IMR-90 (cell line): ENCODE measurements at regions not wholly inside any gene's neighbourhood (a gene's known extent, or its start where the extent isn't known, plus 50 kb on each side); places are given as distances from the start of the nearest gene placed in this dataset.

ENCODE experiments used
- ATAC-seq: fragments of 200-7000 bp; cut with Tn5 transposase; 2 replicates; pipeline ENCODE4 v1.9.1; 2020; ENCODE audit warnings: low read depth, mild to moderate bottlenecking, moderate library complexity
- BruUV-seq: library from RNA; stranded (reverse); fragments of 400-500 nt; replicated peaks from 2 replicates; lab custom pipeline; 2021; lab: Mats Ljungman, UMichigan
- CTCF ChIA-PET: fragments of 300-600 bp; formaldehyde crosslinking; extraction: SDS; loops from one replicate; lab custom pipeline; 2021; ENCODE audit warnings: antibody characterized with exemption; lab: Yijun Ruan, JAX
- POLR2A ChIA-PET: fragments of 300-600 bp; sonication (Branson Sonifier 250); formaldehyde crosslinking; loops from one replicate; lab custom pipeline; 2022; ENCODE audit warnings: antibody characterized with exemption; ENCODE audit not compliant: unreplicated experiment; lab: Charles Lee
- DNase-seq: peaks from one replicate; pipeline ENCODE4 v3.0.0; 2013
- H2AFZ ChIP-seq: replicated peaks from 2 replicates; pipeline ENCODE3; 2013; ENCODE audit warnings: low read length, mild to moderate bottlenecking; ENCODE audit not compliant: poor library complexity
- H2AK5ac ChIP-seq: 2 replicates; pipeline ENCODE4 v1.6.1; 2013; ENCODE audit warnings: low read depth, low read length, inconsistent platforms
- H2AK9ac ChIP-seq: replicated peaks from 2 replicates; pipeline ENCODE3; 2013; ENCODE audit warnings: mild to moderate bottlenecking, low read depth, low read length, moderate library complexity; ENCODE audit not compliant: poor library complexity
- H2BK120ac ChIP-seq: 2 replicates; pipeline ENCODE4 v1.6.1; 2013; ENCODE audit warnings: low read depth, low read length, inconsistent platforms
- H2BK15ac ChIP-seq: 3 replicates; pipeline ENCODE4 v1.6.1; 2013; ENCODE audit warnings: low read depth, low read length, inconsistent platforms
- H2BK20ac ChIP-seq: 2 replicates; pipeline ENCODE4 v1.6.1; 2013; ENCODE audit warnings: low read depth, mild to moderate bottlenecking, inconsistent platforms, low read length, moderate library complexity
- H2BK5ac ChIP-seq: 2 replicates; pipeline ENCODE4 v1.6.1; 2013; ENCODE audit warnings: mild to moderate bottlenecking, low read depth, low read length, inconsistent platforms; ENCODE audit not compliant: poor library complexity, severe bottlenecking
- H3K14ac ChIP-seq: replicated peaks from 2 replicates; pipeline ENCODE4 v1.6.1; 2013; ENCODE audit warnings: low read depth, low read length, inconsistent platforms
- H3K18ac ChIP-seq: 2 replicates; pipeline ENCODE4 v1.6.1; 2013; ENCODE audit warnings: low read depth, low read length, control low read depth
- H3K23ac ChIP-seq: 2 replicates; pipeline ENCODE4 v1.6.1; 2013; ENCODE audit warnings: low read depth, low read length, inconsistent platforms
- H3K27ac ChIP-seq: 2 replicates; pipeline ENCODE4 v1.5.1; 2013; ENCODE audit warnings: mild to moderate bottlenecking, control low read depth, low read length; ENCODE audit not compliant: insufficient read depth
- H3K27me3 ChIP-seq: 2 replicates; pipeline ENCODE4 v1.6.1; 2013; ENCODE audit warnings: low read length; ENCODE audit not compliant: control insufficient read depth, insufficient read depth
- H3K36me3 ChIP-seq: 2 replicates; pipeline ENCODE4 v1.6.1; 2013; ENCODE audit warnings: low read length, mixed read lengths; ENCODE audit not compliant: control insufficient read depth, insufficient read depth
- H3K4ac ChIP-seq: 2 replicates; pipeline ENCODE4 v1.6.1; 2013; ENCODE audit warnings: low read depth, low read length, inconsistent platforms
- H3K4me1 ChIP-seq: 2 replicates; pipeline ENCODE4 v1.6.1; 2013; ENCODE audit warnings: low read length, mixed read lengths; ENCODE audit not compliant: control insufficient read depth, insufficient read depth
- H3K4me2 ChIP-seq: 2 replicates; pipeline ENCODE4 v1.6.1; 2013; ENCODE audit warnings: low read depth, mild to moderate bottlenecking, control low read depth, low read length, moderate library complexity
- H3K4me3 ChIP-seq: 2 replicates; pipeline ENCODE4 v1.5.1; 2013; ENCODE audit warnings: low read depth, mild to moderate bottlenecking, control low read depth, low read length, moderate library complexity; ENCODE audit not compliant: insufficient read depth
- H3K56ac ChIP-seq: 2 replicates; pipeline ENCODE4 v1.6.1; 2013; ENCODE audit warnings: low read length, inconsistent platforms; ENCODE audit not compliant: insufficient read depth; ENCODE audit errors: extremely low read depth
- H3K79me1 ChIP-seq, 2 experiments: 2 replicates each; pipeline ENCODE4 v1.6.1; 2013; ENCODE audit warnings: low read length in 2 of 2, inconsistent platforms in 1 of 2, low read depth in 1 of 2
- H3K9ac ChIP-seq: 2 replicates; pipeline ENCODE4 v1.6.1; 2013; ENCODE audit warnings: low read depth, low read length, control low read depth
- H3K9me1 ChIP-seq: 2 replicates; pipeline ENCODE4 v1.6.1; 2013; ENCODE audit warnings: low read length, inconsistent platforms; ENCODE audit not compliant: insufficient read depth
- H3K9me3 ChIP-seq: 2 replicates; pipeline ENCODE4 v1.6.1; 2013; ENCODE audit warnings: low read length; ENCODE audit not compliant: control insufficient read depth, insufficient read depth
- H4K20me1 ChIP-seq: 2 replicates; pipeline ENCODE4 v1.6.1; 2013; ENCODE audit warnings: low read length, inconsistent platforms; ENCODE audit not compliant: insufficient read depth
- H4K5ac ChIP-seq: 2 replicates; pipeline ENCODE4 v1.6.1; 2013; ENCODE audit warnings: mild to moderate bottlenecking, low read depth, low read length, control low read depth
- H4K8ac ChIP-seq, 2 experiments: 2 replicates each; pipeline ENCODE4 v1.6.1; 2013; ENCODE audit warnings: low read depth in 2 of 2, low read length in 2 of 2, control low read depth in 1 of 2, inconsistent platforms in 1 of 2
- H4K91ac ChIP-seq: 2 replicates; pipeline ENCODE4 v1.6.1; 2013; ENCODE audit warnings: low read depth, low read length, inconsistent platforms; ENCODE audit not compliant: insufficient read depth
- BHLHE40 ChIP-seq: fragments of 150-350 bp; IDR thresholded peaks from 2 replicates; pipeline ENCODE4 v1.6.1; 2016; ENCODE audit warnings: mild to moderate bottlenecking, low read depth, low read length
- CEBPB ChIP-seq: IDR thresholded peaks from 2 replicates; pipeline ENCODE4 v1.6.1; 2012; ENCODE audit warnings: low read depth, low read length, improper control_type of control experiment
- CHD1 ChIP-seq: IDR thresholded peaks from 2 replicates; pipeline ENCODE4 v1.6.1; 2012; ENCODE audit warnings: low read depth, low read length, improper control_type of control experiment
- MXI1 ChIP-seq: IDR thresholded peaks from 2 replicates; pipeline ENCODE4 v1.6.1; 2012; ENCODE audit warnings: low read depth, mild to moderate bottlenecking, low read length, moderate library complexity, borderline replicate concordance
- NFE2L2 ChIP-seq: fragments of 150-350 bp; IDR thresholded peaks from 2 replicates; pipeline ENCODE4 v1.6.1; 2016; ENCODE audit warnings: low read depth, mild to moderate bottlenecking, low read length
- POLR2A ChIP-seq: IDR thresholded peaks from 2 replicates; pipeline ENCODE4 v1.6.1; 2012; ENCODE audit warnings: mild to moderate bottlenecking, low read depth, low read length
- RAD21 ChIP-seq: IDR thresholded peaks from 2 replicates; pipeline ENCODE4 v1.6.1; 2012; ENCODE audit warnings: low read length, improper control_type of control experiment
- RCOR1 ChIP-seq: IDR thresholded peaks from 2 replicates; pipeline ENCODE4 v1.6.1; 2012; ENCODE audit warnings: mild to moderate bottlenecking, low read length, improper control_type of control experiment; ENCODE audit not compliant: insufficient replicate concordance
- SMC3 ChIP-seq: fragments of 150-350 bp; IDR thresholded peaks from 2 replicates; pipeline ENCODE4 v1.6.1; 2016; ENCODE audit warnings: low read depth, mild to moderate bottlenecking, antibody characterized with exemption, low read length, moderate library complexity
- WGBS, 2 experiments: methylation state at CpG; one replicate each; pipeline versions ENCODE4 v1.1.5 to v1.1.7; 2013; ENCODE audit warnings: missing lambda C conversion rate in 2 of 2; ENCODE audit not compliant: insufficient read length in 1 of 2; ENCODE audit errors: extremely low coverage in 2 of 2; 5-methylcytosine and 5-hydroxymethylcytosine counted together
- dilution Hi-C: fragments of 300-500 bp; cut with HindIII; formaldehyde crosslinking; loops from one replicate; pipeline ENCODE4 v1.14.3; 2018; ENCODE audit warnings: low sequenced_read_pairs; ENCODE audit not compliant: unreplicated experiment
- in situ Hi-C: fragments of 300-500 bp; cut with MboI; formaldehyde crosslinking; loops from 3 replicates; pipeline ENCODE4 v1.14.3; 2019; ENCODE audit warnings: low sequenced_read_pairs, inconsistent platforms, mixed read lengths
- intact Hi-C: fragments of 100-400 bp; cut with micrococcal nuclease; formaldehyde crosslinking; loops from 2 replicates; pipeline ENCODE4 v1.10.0; 2022
- TF ChIP-seq, protein P1 (sequence below): conservative IDR thresholded peaks from 2 replicates; pipeline ENCODE4 v1.5.1; 2012; ENCODE audit warnings: mild to moderate bottlenecking, low read depth, low read length, improper control_type of control experiment
- TF ChIP-seq, protein P2 (sequence below): fragments of 150-350 bp; IDR thresholded peaks from 2 replicates; pipeline ENCODE4 v1.6.1; 2017; ENCODE audit warnings: mild to moderate bottlenecking, antibody characterized with exemption, low read length, low read depth

- Histone ChIP-seq H2AK9ac (no peak overlapping the region), H3K79me1 (no peaks in the 10 kb centered on the region), H3K4me2 (no peak overlapping the region), H2BK20ac (no peak overlapping the region), H3K23ac (no peak overlapping the region), H3K9ac (no peak overlapping the region), H4K20me1 (no peaks in the 10 kb centered on the region), H3K4ac (no peak overlapping the region), H3K4me3 (no peak overlapping the region), H2BK5ac (no peak overlapping the region), H3K14ac (no peak overlapping the region), H3K56ac (no peak overlapping the region), H4K5ac (no peak overlapping the region), H3K4me1 (no peaks in the 10 kb centered on the region), H3K36me3 (no peaks in the 10 kb centered on the region), H2BK120ac (no peak overlapping the region), H3K9me3 (peaks cover 4% of the 10 kb centered on the region; the same call in 1 of the 2 replicates), H2BK15ac (no peak overlapping the region), H3K27me3 (no peaks in the 10 kb centered on the region), H2AK5ac (no peak overlapping the region), H3K18ac (no peak overlapping the region), H2AFZ (no peak overlapping the region), H4K8ac (no peak overlapping the region), H4K91ac (no peak overlapping the region), H3K9me1 (no peaks in the 10 kb centered on the region), H3K27ac (no peak overlapping the region)
- WGBS, 2 experiments, result 73% methylated on average over 5 of the region's 9 CpGs; no CpG with 5 or more reads in 1 of the 2 experiments
- in situ Hi-C loops (no loop called here), dilution Hi-C loops (no loop called here), intact Hi-C loops (no loop called here)
- TF ChIP-seq, protein P1, sequence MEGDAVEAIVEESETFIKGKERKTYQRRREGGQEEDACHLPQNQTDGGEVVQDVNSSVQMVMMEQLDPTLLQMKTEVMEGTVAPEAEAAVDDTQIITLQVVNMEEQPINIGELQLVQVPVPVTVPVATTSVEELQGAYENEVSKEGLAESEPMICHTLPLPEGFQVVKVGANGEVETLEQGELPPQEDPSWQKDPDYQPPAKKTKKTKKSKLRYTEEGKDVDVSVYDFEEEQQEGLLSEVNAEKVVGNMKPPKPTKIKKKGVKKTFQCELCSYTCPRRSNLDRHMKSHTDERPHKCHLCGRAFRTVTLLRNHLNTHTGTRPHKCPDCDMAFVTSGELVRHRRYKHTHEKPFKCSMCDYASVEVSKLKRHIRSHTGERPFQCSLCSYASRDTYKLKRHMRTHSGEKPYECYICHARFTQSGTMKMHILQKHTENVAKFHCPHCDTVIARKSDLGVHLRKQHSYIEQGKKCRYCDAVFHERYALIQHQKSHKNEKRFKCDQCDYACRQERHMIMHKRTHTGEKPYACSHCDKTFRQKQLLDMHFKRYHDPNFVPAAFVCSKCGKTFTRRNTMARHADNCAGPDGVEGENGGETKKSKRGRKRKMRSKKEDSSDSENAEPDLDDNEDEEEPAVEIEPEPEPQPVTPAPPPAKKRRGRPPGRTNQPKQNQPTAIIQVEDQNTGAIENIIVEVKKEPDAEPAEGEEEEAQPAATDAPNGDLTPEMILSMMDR, result no peak
- TF ChIP-seq POLR2A, result no peak
- TF ChIP-seq, protein P2, sequence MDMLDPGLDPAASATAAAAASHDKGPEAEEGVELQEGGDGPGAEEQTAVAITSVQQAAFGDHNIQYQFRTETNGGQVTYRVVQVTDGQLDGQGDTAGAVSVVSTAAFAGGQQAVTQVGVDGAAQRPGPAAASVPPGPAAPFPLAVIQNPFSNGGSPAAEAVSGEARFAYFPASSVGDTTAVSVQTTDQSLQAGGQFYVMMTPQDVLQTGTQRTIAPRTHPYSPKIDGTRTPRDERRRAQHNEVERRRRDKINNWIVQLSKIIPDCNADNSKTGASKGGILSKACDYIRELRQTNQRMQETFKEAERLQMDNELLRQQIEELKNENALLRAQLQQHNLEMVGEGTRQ, result no peak
- TF ChIP-seq RCOR1, result no peak
- no peak for TF ChIP-seq BHLHE40
- TF ChIP-seq MXI1, result no peak
- TF ChIP-seq SMC3, result no peak
- no peak for TF ChIP-seq RAD21
- TF ChIP-seq CHD1, result no peak
- TF ChIP-seq NFE2L2, result no peak
- no peak for TF ChIP-seq CEBPB
- ATAC-seq (no peak), DNase-seq (no peak)
- BruUV-seq, result no TSS peak
- ChIA-PET POLR2A (no interaction called here), CTCF (interaction anchor here (0.7 kb wide), 1 partner anchor 1542 kb away, joined by 4 read pairs; no protein-coding TSS in a partner anchor)
Measured at GRCh38 chr10:55426138-55426537, 625.1 kb upstream of the PCDH15 start.
